ENCODE measurements at regions not wholly inside any gene's neighbourhood (a gene's known extent, or its start where the extent isn't known, plus 50 kb on each side); places are given as distances from the start of the nearest gene placed in this dataset.
"Not testable (repeated sequence)": the region's sequence is repeated elsewhere in the genome, so short reads cannot be mapped to it uniquely, and the experiment has no call there.

GRCh38 chr4:128641566-128641965, 167.9 kb upstream of the JADE1 start:
- not testable (repeated sequence) for H3K4me3 ChIP-seq (ENCODE audit: low read depth, low read length); FAIRE-seq; H3K27me3 ChIP-seq (ENCODE audit: control insufficient read depth, insufficient read depth, low read length); DNase-seq (ENCODE audit: low read depth); H3K36me3 ChIP-seq (ENCODE audit: control insufficient read depth, insufficient read depth, low read length)

DNA sequence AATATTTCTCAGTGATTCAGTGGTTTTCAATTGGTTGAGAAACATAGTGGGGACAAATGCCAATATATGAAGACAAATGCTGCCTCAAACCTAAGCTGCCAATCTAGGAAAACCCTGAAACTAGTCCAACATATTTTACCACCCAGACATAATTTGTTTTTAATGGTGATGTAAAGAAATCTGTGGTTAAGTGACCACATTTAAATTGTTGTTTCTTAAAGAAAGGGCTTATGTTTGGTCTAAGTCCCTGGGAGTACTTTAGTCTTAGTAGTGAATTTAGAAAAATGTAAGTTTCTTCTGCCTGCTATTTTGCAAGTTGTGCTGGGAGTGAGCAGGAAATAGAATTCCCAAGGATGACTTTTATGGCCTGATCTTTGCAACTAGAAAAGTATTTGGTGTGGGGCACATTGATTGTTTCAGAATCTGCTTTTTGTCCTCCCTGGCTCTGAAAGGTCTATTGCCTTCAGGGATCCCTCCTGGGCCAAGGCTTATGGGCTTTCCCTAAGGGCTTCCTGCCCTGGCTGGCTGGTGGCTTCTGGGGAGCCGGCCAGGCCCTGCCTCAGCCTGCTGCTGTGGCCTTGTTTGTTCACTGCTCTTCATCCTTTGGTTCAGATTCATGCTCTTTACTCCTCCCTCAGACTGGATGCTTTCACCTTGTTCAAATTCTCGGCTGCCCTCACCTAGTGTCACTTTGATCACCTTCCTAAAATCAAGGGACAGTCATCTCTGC, 169.8 kb upstream of the JADE1 start:
- DNase-seq (ENCODE audit: low read depth) (no peak), FAIRE-seq (no peak)
- Histone ChIP-seq H3K36me3 (ENCODE audit: control insufficient read depth, insufficient read depth, low read length) (no peaks in the 10 kb centered on the region), H3K4me3 (ENCODE audit: low read depth, low read length) (no peak overlapping the region), H3K27me3 (ENCODE audit: control insufficient read depth, insufficient read depth, low read length) (no peaks in the 10 kb centered on the region)
- TF ChIP-seq CTCF (IDR thresholded peaks at IDR 0.05; ENCODE audit: insufficient read depth, low read length, severe bottlenecking), result no peak

- FAIRE-seq (no peak), DNase-seq (ENCODE audit: low read depth) (no peak)
- no peak for TF ChIP-seq CTCF (IDR thresholded peaks at IDR 0.05; ENCODE audit: insufficient read depth, low read length, severe bottlenecking)
- Histone ChIP-seq H3K27me3 (ENCODE audit: control insufficient read depth, insufficient read depth, low read length) (no peaks in the 10 kb centered on the region), H3K4me3 (ENCODE audit: low read depth, low read length) (no peak overlapping the region), H3K36me3 (ENCODE audit: control insufficient read depth, insufficient read depth, low read length) (no peaks in the 10 kb centered on the region)
Observed at GRCh38 chr4:128636906-128637305, 172.6 kb upstream of the JADE1 start.

GRCh38 chr4:128635955-128636560, 173.4 kb upstream of the JADE1 start:
- no peaks in the 10 kb centered on the region for H3K36me3 ChIP-seq (ENCODE audit: control insufficient read depth, insufficient read depth, low read length)
- no peak for TF ChIP-seq CTCF (IDR thresholded peaks at IDR 0.05; ENCODE audit: insufficient read depth, low read length, severe bottlenecking)
- H3K27me3 ChIP-seq (ENCODE audit: control insufficient read depth, insufficient read depth, low read length), result no peaks in the 10 kb centered on the region
- H3K4me3 ChIP-seq (ENCODE audit: low read depth, low read length), result no peak overlapping the region
- DNase-seq (ENCODE audit: low read depth) (no peak), FAIRE-seq (no peak)

GRCh38 chr4:128635141-128635954, 174.2 kb upstream of the JADE1 start:
- H3K36me3 ChIP-seq (ENCODE audit: control insufficient read depth, insufficient read depth, low read length), result no peaks in the 10 kb centered on the region
- peak; percentile 34 for DNase-seq (ENCODE audit: low read depth)
- no peak for FAIRE-seq
- H3K27me3 ChIP-seq (ENCODE audit: control insufficient read depth, insufficient read depth, low read length), result no peaks in the 10 kb centered on the region
- TF ChIP-seq CTCF (IDR thresholded peaks at IDR 0.05; ENCODE audit: insufficient read depth, low read length, severe bottlenecking), result no peak
- H3K4me3 ChIP-seq (ENCODE audit: low read depth, low read length), result peak overlapping the region; percentile 3

DNA sequence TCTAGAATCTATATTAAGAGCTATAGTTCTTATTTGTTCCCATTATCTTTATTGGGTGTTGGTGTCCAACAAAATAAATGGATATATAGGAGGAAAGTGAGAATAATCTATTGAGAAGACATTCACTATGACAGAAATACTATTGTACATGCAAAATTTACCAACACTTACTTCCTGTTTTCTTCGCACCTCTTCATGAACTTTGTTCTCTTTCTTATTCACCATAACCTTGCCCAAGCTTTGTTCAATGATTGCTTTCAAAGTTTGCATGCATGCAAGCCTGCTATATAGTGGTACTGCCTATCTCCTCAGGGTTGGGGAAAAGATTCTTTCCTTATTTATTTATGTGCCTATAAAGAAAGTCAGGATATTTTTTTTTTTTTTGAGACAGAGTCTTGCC, 176.4 kb upstream of the JADE1 start:
- H3K4me3 ChIP-seq (ENCODE audit: low read depth, low read length), result no peak overlapping the region
- no peak for TF ChIP-seq CTCF (IDR thresholded peaks at IDR 0.05; ENCODE audit: insufficient read depth, low read length, severe bottlenecking)
- FAIRE-seq, result no peak
- H3K27me3 ChIP-seq (ENCODE audit: control insufficient read depth, insufficient read depth, low read length), result no peaks in the 10 kb centered on the region
- no peaks in the 10 kb centered on the region for H3K36me3 ChIP-seq (ENCODE audit: control insufficient read depth, insufficient read depth, low read length)
- no peak for DNase-seq (ENCODE audit: low read depth)

Data from bronchial epithelial cell (primary cell).